Upper lobe of left lung (tissue), 6 donors: ENCODE measurements at regions not wholly inside any gene's neighbourhood (a gene's known extent, or its start where the extent isn't known, plus 50 kb on each side); places are given as distances from the start of the nearest gene placed in this dataset.

Source experiments
- ATAC-seq, 2 donors: fragments of 200-7000 bp; cut with Tn5 transposase; one replicate each; pipeline ENCODE4 v1.9.1; 2022; ENCODE audit warnings: mild to moderate bottlenecking in 2 of 2, moderate library complexity in 2 of 2; ENCODE audit not compliant: low FRiP score in 2 of 2
- DNase-seq, 2 donors: peaks; one replicate each; pipeline ENCODE4 v3.0.0-alpha.2; 2019 to 2020
- H3K27ac ChIP-seq, 4 donors: fragments of 200-600 bp; sonication (generic); one replicate each; pipeline ENCODE4 v1.5.1; 2016 to 2019
- H3K27me3 ChIP-seq, 4 donors: fragments of 200-600 bp; sonication (generic); one replicate each; pipeline ENCODE4 v1.5.1; 2017 to 2019
- H3K36me3 ChIP-seq, 4 donors: fragments of 200-600 bp; sonication (generic); one replicate each; pipeline ENCODE4 v1.5.1; 2016 to 2019
- H3K4me1 ChIP-seq, 4 donors: fragments of 200-600 bp; sonication (generic); one replicate each; pipeline ENCODE4 v1.5.1; 2018 to 2019
- H3K4me3 ChIP-seq, 4 donors: fragments of 200-600 bp; sonication (generic); one replicate each; pipeline ENCODE4 v1.5.1; 2017 to 2019; ENCODE audit warnings: mild to moderate bottlenecking in 2 of 4, moderate library complexity in 1 of 4
- H3K9me3 ChIP-seq, 4 donors: fragments of 200-600 bp; sonication (generic); one replicate each; pipeline ENCODE4 v1.5.1; 2018 to 2019
- EP300 ChIP-seq, 4 donors: sonication (generic); formaldehyde crosslinking; IDR thresholded peaks; one replicate each; pipeline ENCODE4 v1.5.1; 2017; ENCODE audit warnings: antibody characterized with exemption in 4 of 4, control low read depth in 2 of 4
- POLR2A ChIP-seq, 4 donors: fragments of 450-650 bp; IDR thresholded peaks; one replicate each; pipeline ENCODE4 v1.5.1; 2016 to 2017; ENCODE audit warnings: antibody characterized with exemption in 4 of 4, mild to moderate bottlenecking in 2 of 4
- POLR2AphosphoS5 ChIP-seq, 2 donors: sonication (generic); formaldehyde crosslinking; IDR thresholded peaks; one replicate each; pipeline ENCODE4 v1.5.1; 2017; ENCODE audit warnings: antibody characterized with exemption in 2 of 2
- WGBS, 2 donors: methylation state at CpG; one replicate each; pipeline ENCODE4 v1.1.5; 2017 to 2018; 5-methylcytosine and 5-hydroxymethylcytosine counted together
- TF ChIP-seq, protein P1 (sequence below), 6 experiments: fragments of 450-650 bp in 4 of 6; fragments of 200-600 bp in 2 of 6; sonication (generic) in 2 of 6; IDR thresholded peaks; one replicate each; pipeline ENCODE4 v1.5.1; 2016 to 2019; ENCODE audit warnings: antibody characterized with exemption in 6 of 6
- donor health status: DM: no; HTN: no; CAD: no; lungs with moderate emphysema.
- donor health status: DM: no; HTN: yes; CAD: no; lungs with severe emphysema.

- H3K4me3 ChIP-seq, result no peak overlapping the region
- 93 to 97% methylated on average over 4 of the region's 4 CpGs for WGBS, 2 donors
- H3K4me1 ChIP-seq, result peaks cover 0 to 5% (median 0%) of the 10 kb centered on the region in 4 donors
- H3K27ac ChIP-seq, result no peak overlapping the region
- no peak for ATAC-seq
- no peak for DNase-seq
- H3K9me3 ChIP-seq, result no peaks in the 10 kb centered on the region
- H3K36me3 ChIP-seq, result no peaks in the 10 kb centered on the region
- no peak for TF ChIP-seq EP300 (IDR thresholded peaks at IDR 0.05)
- no peak for TF ChIP-seq POLR2A (IDR thresholded peaks at IDR 0.05)
- no peak for TF ChIP-seq POLR2AphosphoS5 (IDR thresholded peaks at IDR 0.05)
- TF ChIP-seq, protein P1, sequence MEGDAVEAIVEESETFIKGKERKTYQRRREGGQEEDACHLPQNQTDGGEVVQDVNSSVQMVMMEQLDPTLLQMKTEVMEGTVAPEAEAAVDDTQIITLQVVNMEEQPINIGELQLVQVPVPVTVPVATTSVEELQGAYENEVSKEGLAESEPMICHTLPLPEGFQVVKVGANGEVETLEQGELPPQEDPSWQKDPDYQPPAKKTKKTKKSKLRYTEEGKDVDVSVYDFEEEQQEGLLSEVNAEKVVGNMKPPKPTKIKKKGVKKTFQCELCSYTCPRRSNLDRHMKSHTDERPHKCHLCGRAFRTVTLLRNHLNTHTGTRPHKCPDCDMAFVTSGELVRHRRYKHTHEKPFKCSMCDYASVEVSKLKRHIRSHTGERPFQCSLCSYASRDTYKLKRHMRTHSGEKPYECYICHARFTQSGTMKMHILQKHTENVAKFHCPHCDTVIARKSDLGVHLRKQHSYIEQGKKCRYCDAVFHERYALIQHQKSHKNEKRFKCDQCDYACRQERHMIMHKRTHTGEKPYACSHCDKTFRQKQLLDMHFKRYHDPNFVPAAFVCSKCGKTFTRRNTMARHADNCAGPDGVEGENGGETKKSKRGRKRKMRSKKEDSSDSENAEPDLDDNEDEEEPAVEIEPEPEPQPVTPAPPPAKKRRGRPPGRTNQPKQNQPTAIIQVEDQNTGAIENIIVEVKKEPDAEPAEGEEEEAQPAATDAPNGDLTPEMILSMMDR (IDR thresholded peaks at IDR 0.05), result no peak
- no peaks in the 10 kb centered on the region for H3K27me3 ChIP-seq
These were observed 172.1 kb downstream of the KLF13 start for GRCh38 chr15:31498756-31499155.

- 89 to 97% methylated on average over 5 to 13 of the region's 13 CpGs for WGBS, 2 donors
- Histone ChIP-seq H3K36me3 (no peaks in the 10 kb centered on the region), H3K4me1 (peaks cover 0 to 5% (median 0%) of the 10 kb centered on the region in 4 donors)
These were observed 172.8 kb downstream of the KLF13 start for GRCh38 chr15:31499236-31499952.

GRCh38 chr15:31499953-31500765, 173.5 kb downstream of the KLF13 start:
- TF ChIP-seq EP300 (IDR thresholded peaks at IDR 0.05) (no peak), POLR2A (IDR thresholded peaks at IDR 0.05) (no peak), POLR2AphosphoS5 (IDR thresholded peaks at IDR 0.05) (no peak)
- TF ChIP-seq, protein P1 (IDR thresholded peaks at IDR 0.05), result no peak
- no peaks in the 10 kb centered on the region for H3K36me3 ChIP-seq
- DNase-seq (no peak), ATAC-seq (no peak)
- H3K4me1 ChIP-seq, result peaks cover 0 to 5% (median 0%) of the 10 kb centered on the region in 4 donors
- H3K9me3 ChIP-seq, result no peaks in the 10 kb centered on the region
- H3K4me3 ChIP-seq, result no peak overlapping the region
- H3K27me3 ChIP-seq, result no peaks in the 10 kb centered on the region
- H3K27ac ChIP-seq, result peak overlapping the region in 1 of 4 donors; percentile 53
- 74 to 77% methylated on average over 17 to 23 of the region's 23 CpGs for WGBS, 2 donors

More at GRCh38 chr15:31499236-31499952, 172.8 kb downstream of the KLF13 start:
- ATAC-seq (no peak), DNase-seq (no peak)
- no peaks in the 10 kb centered on the region for H3K27me3 ChIP-seq
- no peak overlapping the region for H3K27ac ChIP-seq
- no peak for TF ChIP-seq POLR2AphosphoS5 (IDR thresholded peaks at IDR 0.05)
- TF ChIP-seq, protein P1 (IDR thresholded peaks at IDR 0.05), result no peak
- no peak for TF ChIP-seq POLR2A (IDR thresholded peaks at IDR 0.05)
- no peak for TF ChIP-seq EP300 (IDR thresholded peaks at IDR 0.05)
- no peaks in the 10 kb centered on the region for H3K9me3 ChIP-seq
- H3K4me3 ChIP-seq, result no peak overlapping the region

DNA sequence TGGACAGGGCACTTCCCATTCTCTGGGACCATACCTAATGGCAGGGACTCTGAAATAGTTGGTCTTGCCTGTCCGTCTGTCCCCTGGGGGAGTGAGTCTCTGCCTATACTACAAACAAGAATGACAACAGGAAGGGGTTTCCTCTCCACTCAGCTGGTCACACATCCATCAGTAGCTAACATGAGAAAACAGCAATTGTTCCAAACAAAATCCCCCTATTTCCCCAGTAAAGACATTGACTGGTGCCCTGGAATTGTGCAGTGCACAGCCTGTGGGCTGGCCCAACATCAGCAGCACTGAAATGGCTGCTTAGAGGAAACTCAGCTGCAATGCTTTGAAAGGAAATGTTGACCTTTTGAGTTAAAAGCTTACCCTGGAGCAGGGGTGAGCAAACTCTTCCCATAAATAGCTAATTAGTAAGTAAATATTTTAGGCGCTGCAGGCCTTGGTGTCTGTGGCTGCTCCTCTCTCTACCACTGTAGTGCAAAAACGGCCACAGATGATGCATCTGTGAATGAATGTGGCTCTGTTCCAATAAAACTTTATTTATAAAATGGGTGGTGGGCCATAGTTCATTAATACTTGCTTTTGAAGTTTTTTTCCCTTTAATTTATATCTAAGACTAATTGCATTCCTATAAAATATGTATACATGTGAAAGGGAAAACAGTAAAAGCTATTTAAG, 174.3 kb downstream of the KLF13 start:
- no peaks in the 10 kb centered on the region for H3K9me3 ChIP-seq
- H3K27ac ChIP-seq, result peak overlapping the region in 1 of 4 donors; percentile 53
- WGBS, 2 donors, result 53 to 70% methylated on average over 3 of the region's 3 CpGs
- peaks cover 0 to 5% (median 0%) of the 10 kb centered on the region in 4 donors for H3K4me1 ChIP-seq
- DNase-seq, result no peak
- no peak overlapping the region for H3K4me3 ChIP-seq
- H3K27me3 ChIP-seq, result no peaks in the 10 kb centered on the region
- no peaks in the 10 kb centered on the region for H3K36me3 ChIP-seq
- no peak for TF ChIP-seq POLR2A (IDR thresholded peaks at IDR 0.05)
- TF ChIP-seq, protein P1 (IDR thresholded peaks at IDR 0.05), result no peak
- no peak for TF ChIP-seq EP300 (IDR thresholded peaks at IDR 0.05)
- no peak for ATAC-seq
